Uterus (tissue), 2 donors: ENCODE measurements at regions not wholly inside any gene's neighbourhood (a gene's known extent, or its start where the extent isn't known, plus 50 kb on each side); places are given as distances from the start of the nearest gene placed in this dataset.

ENCODE experiments used
- POLR2A ChIP-seq, 2 donors: fragments of 450-650 bp; IDR thresholded peaks; one replicate each; pipeline ENCODE4 v1.6.1; 2016; ENCODE audit warnings: antibody characterized with exemption in 2 of 2, mild to moderate bottlenecking in 1 of 2, moderate library complexity in 1 of 2
- TF ChIP-seq, protein P1 (sequence below), 4 experiments: fragments of 200-600 bp in 2 of 4; fragments of 450-650 bp in 2 of 4; sonication (generic) in 2 of 4; IDR thresholded peaks; one replicate each; pipeline ENCODE4 v1.5.1; 2016 to 2019; ENCODE audit warnings: antibody characterized with exemption in 4 of 4, mild to moderate bottlenecking in 2 of 4, moderate library complexity in 1 of 4

DNA sequence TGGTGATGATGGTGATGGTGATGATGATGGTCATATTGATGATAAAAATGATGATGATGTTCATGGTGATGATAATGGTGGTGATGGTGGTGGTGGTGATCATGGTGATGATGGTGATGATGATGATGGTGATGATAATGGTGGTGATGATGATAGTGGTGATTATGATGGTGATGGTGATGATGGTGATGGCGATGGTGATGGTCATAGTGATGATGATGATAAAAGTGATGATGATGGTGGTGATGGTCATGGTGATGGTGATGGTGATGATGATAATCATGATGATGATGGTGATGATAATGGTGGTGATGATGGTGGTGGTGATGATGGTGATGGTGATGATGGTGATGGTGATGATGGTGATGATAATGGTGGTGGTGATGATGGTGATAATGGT, 478.7 kb downstream of the TYW1 start:
- TF ChIP-seq, protein P1, sequence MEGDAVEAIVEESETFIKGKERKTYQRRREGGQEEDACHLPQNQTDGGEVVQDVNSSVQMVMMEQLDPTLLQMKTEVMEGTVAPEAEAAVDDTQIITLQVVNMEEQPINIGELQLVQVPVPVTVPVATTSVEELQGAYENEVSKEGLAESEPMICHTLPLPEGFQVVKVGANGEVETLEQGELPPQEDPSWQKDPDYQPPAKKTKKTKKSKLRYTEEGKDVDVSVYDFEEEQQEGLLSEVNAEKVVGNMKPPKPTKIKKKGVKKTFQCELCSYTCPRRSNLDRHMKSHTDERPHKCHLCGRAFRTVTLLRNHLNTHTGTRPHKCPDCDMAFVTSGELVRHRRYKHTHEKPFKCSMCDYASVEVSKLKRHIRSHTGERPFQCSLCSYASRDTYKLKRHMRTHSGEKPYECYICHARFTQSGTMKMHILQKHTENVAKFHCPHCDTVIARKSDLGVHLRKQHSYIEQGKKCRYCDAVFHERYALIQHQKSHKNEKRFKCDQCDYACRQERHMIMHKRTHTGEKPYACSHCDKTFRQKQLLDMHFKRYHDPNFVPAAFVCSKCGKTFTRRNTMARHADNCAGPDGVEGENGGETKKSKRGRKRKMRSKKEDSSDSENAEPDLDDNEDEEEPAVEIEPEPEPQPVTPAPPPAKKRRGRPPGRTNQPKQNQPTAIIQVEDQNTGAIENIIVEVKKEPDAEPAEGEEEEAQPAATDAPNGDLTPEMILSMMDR (IDR thresholded peaks at IDR 0.05), result no peak
- TF ChIP-seq POLR2A (IDR thresholded peaks at IDR 0.05), result no peak
